Common myeloid progenitor, CD34-positive (primary cell): ENCODE measurements at regions not wholly inside any gene's neighbourhood (a gene's known extent, or its start where the extent isn't known, plus 50 kb on each side); places are given as distances from the start of the nearest gene placed in this dataset.

Experiments
- CTCF ChIA-PET: fragments of 350-600 bp; sonication (Branson Sonifier 250); formaldehyde crosslinking; loops from one replicate; lab custom pipeline; 2021; ENCODE audit warnings: antibody characterized with exemption; lab: Charles Lee
- POLR2A ChIA-PET: fragments of 350-600 bp; sonication (Branson Sonifier 250); formaldehyde crosslinking; loops from one replicate; lab custom pipeline; 2021; ENCODE audit warnings: antibody characterized with exemption; lab: Charles Lee
- DNase-seq, 3 donors: peaks; one replicate each; pipeline versions ENCODE4 v3.0.0 to v3.0.0-alpha.2; 2013
- H3K27ac ChIP-seq, 2 experiments: 1 replicate in 1 of 2; 2 replicates in 1 of 2; pipeline ENCODE4 v1.7.0; 2013; ENCODE audit warnings: inconsistent platforms in 2 of 2, low read length in 2 of 2, mild to moderate bottlenecking in 2 of 2, low read depth in 1 of 2, moderate library complexity in 1 of 2; ENCODE audit not compliant: severe bottlenecking in 2 of 2, insufficient read depth in 1 of 2, poor library complexity in 1 of 2
- H3K27me3 ChIP-seq, 5 experiments: replicated peaks in 2 of 5; 1 replicate in 3 of 5; 2 replicates in 2 of 5; pipeline versions ENCODE4 v1.6.1 to v1.7.0; 2013; ENCODE audit warnings: low read length in 4 of 5, mild to moderate bottlenecking in 2 of 5, moderate library complexity in 2 of 5, inconsistent platforms in 1 of 5; ENCODE audit not compliant: insufficient read depth in 5 of 5, control insufficient read depth in 4 of 5
- H3K36me3 ChIP-seq, 4 experiments: 1 replicate in 2 of 4; 2 replicates in 2 of 4; pipeline versions ENCODE4 v1.6.1 to v1.7.0; 2013; ENCODE audit warnings: low read length in 3 of 4, control low read depth in 1 of 4, mild to moderate bottlenecking in 1 of 4; ENCODE audit not compliant: control insufficient read depth in 4 of 4, insufficient read depth in 4 of 4
- H3K4me1 ChIP-seq, 4 experiments: 1 replicate in 3 of 4; 2 replicates in 1 of 4; pipeline versions ENCODE4 v1.6.1 to v1.7.1; 2013; ENCODE audit warnings: low read length in 3 of 4, mild to moderate bottlenecking in 3 of 4, control low read depth in 1 of 4, inconsistent platforms in 1 of 4, moderate library complexity in 1 of 4; ENCODE audit not compliant: control insufficient read depth in 4 of 4, insufficient read depth in 4 of 4; ENCODE audit errors: control extremely low read depth in 1 of 4
- H3K4me3 ChIP-seq, 7 experiments: 1 replicate in 4 of 7; 2 replicates in 3 of 7; pipeline versions ENCODE4 v1.5.1 to v1.7.0; 2013; ENCODE audit warnings: mild to moderate bottlenecking in 7 of 7, low read length in 6 of 7, moderate library complexity in 6 of 7, inconsistent platforms in 2 of 7, low read depth in 2 of 7, control low read depth in 1 of 7; ENCODE audit not compliant: insufficient read depth in 4 of 7, control insufficient read depth in 1 of 7; ENCODE audit errors: extremely low read depth in 1 of 7
- H3K9me3 ChIP-seq, 5 experiments: 1 replicate in 4 of 5; 2 replicates in 1 of 5; pipeline versions ENCODE4 v1.6.1 to v1.7.1; 2013; ENCODE audit warnings: low read length in 4 of 5, mild to moderate bottlenecking in 2 of 5, inconsistent platforms in 1 of 5, low read depth in 1 of 5, moderate library complexity in 1 of 5; ENCODE audit not compliant: control insufficient read depth in 4 of 5, insufficient read depth in 2 of 5; ENCODE audit errors: control extremely low read depth in 1 of 5
- WGBS: methylation state at CpG from one replicate; pipeline ENCODE4 v1.1.5; 2013; ENCODE audit not compliant: insufficient coverage; 5-methylcytosine and 5-hydroxymethylcytosine counted together

DNA sequence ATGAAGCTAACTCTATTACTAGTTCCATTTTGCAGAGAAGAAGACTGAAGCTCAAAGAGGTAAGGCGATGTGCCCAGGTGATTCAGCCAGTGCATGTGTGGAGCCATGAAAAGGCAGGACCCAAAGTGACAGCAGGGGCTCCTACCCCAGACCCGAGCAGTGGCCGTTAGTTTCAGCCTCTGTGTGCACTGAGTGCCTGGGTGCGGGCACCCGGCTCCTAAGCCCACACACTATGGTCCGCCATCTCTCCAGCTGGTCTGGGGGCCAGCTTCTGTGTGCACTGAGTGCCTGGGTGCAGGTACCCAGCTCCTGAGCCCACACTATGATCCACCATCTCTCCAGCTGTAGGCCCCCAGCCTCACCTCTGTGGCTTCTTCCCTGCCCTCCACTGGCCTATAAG, 123.5 kb upstream of the CST7 start:
- POLR2A ChIA-PET = no interaction called here
- no peak overlapping the region for H3K27ac ChIP-seq
- DNase-seq = no peak
- no peaks in the 10 kb centered on the region for H3K36me3 ChIP-seq
- no peaks in the 10 kb centered on the region for H3K27me3 ChIP-seq
- no peaks in the 10 kb centered on the region for H3K9me3 ChIP-seq
- CTCF ChIA-PET = no interaction called here
- no peaks in the 10 kb centered on the region for H3K4me1 ChIP-seq
- WGBS = 100% methylated on average over 6 of the region's 6 CpGs
- H3K4me3 ChIP-seq = no peak overlapping the region

GRCh38 chr20:24827603-24828295, 121.3 kb upstream of the CST7 start:
- CTCF ChIA-PET = no interaction called here

DNA sequence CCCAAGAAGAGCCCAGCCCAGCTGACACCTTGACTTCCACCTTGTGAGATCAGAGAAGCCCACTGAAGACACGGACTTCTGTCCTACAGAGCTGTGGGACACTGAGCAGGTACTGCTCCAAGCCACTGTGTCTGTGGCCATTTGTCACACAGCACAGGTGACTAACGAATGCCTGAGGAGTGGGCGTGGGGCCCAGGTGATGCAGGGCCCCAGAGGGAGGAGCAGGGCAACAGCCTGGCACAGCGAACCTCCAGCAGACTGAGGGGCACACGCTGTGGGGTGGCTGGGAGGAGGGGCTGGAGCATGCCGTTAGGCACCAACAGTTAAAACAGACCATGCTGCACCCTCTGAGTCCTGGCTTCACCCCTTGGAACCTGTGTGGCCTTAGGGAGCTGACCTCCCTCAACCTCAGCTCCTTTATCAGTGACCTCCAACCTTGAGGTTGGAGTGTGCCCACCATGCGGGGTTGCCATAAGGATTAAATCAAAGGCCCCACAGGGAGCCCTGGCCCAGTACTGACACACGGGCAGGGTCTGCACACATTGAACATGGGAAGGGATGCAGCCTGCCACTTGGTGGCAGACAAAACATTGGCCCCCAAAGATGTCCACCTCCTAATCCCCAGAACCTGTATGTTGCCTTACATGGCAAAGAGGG, 119.9 kb upstream of the CST7 start:
- POLR2A ChIA-PET = no interaction called here
- CTCF ChIA-PET = no interaction called here
- Histone ChIP-seq H3K9me3 (peaks cover 0 to 2% (median 0%) of the 10 kb centered on the region in 5 experiments), H3K36me3 (no peaks in the 10 kb centered on the region), H3K27ac (no peak overlapping the region), H3K27me3 (no peaks in the 10 kb centered on the region), H3K4me3 (no peak overlapping the region), H3K4me1 (no peaks in the 10 kb centered on the region)
- DNase-seq = no peak
- WGBS = 98% methylated on average over 8 of the region's 8 CpGs

More at GRCh38 chr20:24827603-24828295, 121.3 kb upstream of the CST7 start:
- 92% methylated on average over 2 of the region's 6 CpGs for WGBS
- DNase-seq = no peak
- H3K36me3 ChIP-seq = no peaks in the 10 kb centered on the region
- no peak overlapping the region for H3K4me3 ChIP-seq
- no peak overlapping the region for H3K27ac ChIP-seq
- peaks cover 0 to 2% (median 0%) of the 10 kb centered on the region in 5 experiments for H3K9me3 ChIP-seq
- H3K4me1 ChIP-seq = no peaks in the 10 kb centered on the region
- POLR2A ChIA-PET = no interaction called here
- H3K27me3 ChIP-seq = no peaks in the 10 kb centered on the region

GRCh38 chr20:24829649-24830370, 119.3 kb upstream of the CST7 start:
- H3K27me3 ChIP-seq = no peaks in the 10 kb centered on the region
- ChIA-PET POLR2A (no interaction called here), CTCF (no interaction called here)
- H3K4me1 ChIP-seq = no peaks in the 10 kb centered on the region
- whole genome bisulfite sequencing = 83% methylated on average over 3 of the region's 5 CpGs
- no peaks in the 10 kb centered on the region for H3K36me3 ChIP-seq
- no peak overlapping the region for H3K4me3 ChIP-seq
- no peak overlapping the region for H3K27ac ChIP-seq
- no peak for DNase-seq
- peaks cover 0 to 2% (median 0%) of the 10 kb centered on the region in 5 experiments for H3K9me3 ChIP-seq

DNA sequence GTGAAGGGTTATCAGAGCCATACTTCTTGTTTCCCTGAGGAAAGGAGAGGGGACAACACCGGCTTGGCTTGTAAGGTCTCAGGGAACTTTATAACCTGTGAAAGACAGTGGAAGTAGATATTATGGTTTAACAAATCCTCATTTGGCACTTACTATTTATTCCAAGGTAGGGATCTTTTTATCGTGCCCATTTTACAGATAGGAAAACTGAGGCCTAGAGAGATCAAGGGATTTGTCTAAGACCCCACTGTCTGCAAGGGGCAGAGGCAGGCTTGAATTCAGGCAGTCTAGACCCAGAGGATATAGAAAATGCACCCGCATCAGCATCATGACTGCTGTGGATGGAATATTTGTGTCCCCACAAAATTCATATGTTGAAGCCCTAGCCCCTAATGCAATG, 118.4 kb upstream of the CST7 start:
- H3K36me3 ChIP-seq = no peaks in the 10 kb centered on the region
- H3K27ac ChIP-seq = no peak overlapping the region
- H3K4me3 ChIP-seq = no peak overlapping the region
- no peaks in the 10 kb centered on the region for H3K4me1 ChIP-seq
- H3K9me3 ChIP-seq = peaks cover 0 to 2% (median 0%) of the 10 kb centered on the region in 5 experiments
- WGBS = 100% methylated on average over 2 of the region's 3 CpGs
- no peak for DNase-seq
- no peaks in the 10 kb centered on the region for H3K27me3 ChIP-seq
- ChIA-PET POLR2A (no interaction called here), CTCF (no interaction called here)

DNA sequence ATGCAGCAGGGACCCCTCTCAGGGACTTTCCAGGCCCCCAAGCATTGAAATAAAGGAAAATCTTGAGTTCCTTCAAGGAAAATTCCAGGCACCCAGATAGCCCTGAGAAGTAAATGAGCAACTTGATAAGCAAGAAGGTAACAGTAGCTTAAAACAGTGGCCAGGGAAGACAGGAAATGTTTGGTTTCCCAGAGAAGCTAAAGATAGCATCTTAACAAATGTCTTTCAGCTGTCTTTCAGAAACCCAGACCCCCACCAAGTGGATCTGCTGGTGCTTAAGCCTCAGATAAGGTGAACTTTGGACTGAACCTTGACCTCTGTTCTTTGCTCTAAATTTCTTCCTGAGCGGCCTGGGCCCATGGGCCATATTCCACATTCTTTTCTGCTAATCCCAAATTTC, 117.8 kb upstream of the CST7 start:
- Histone ChIP-seq H3K9me3 (peaks cover 0 to 2% (median 0%) of the 10 kb centered on the region in 5 experiments), H3K27me3 (no peaks in the 10 kb centered on the region), H3K36me3 (no peaks in the 10 kb centered on the region), H3K4me1 (peaks cover 0 to 1% (median 0%) of the 10 kb centered on the region in 4 experiments), H3K4me3 (no peak overlapping the region), H3K27ac (no peak overlapping the region)
- no peak for DNase-seq
- 100% methylated on average over 1 of the region's 1 CpG for WGBS
- CTCF ChIA-PET = interaction anchor here (0.6 kb wide), 1 partner anchor 733 kb away, joined by 3 read pairs; no protein-coding TSS in a partner anchor
- POLR2A ChIA-PET = no interaction called here

DNA sequence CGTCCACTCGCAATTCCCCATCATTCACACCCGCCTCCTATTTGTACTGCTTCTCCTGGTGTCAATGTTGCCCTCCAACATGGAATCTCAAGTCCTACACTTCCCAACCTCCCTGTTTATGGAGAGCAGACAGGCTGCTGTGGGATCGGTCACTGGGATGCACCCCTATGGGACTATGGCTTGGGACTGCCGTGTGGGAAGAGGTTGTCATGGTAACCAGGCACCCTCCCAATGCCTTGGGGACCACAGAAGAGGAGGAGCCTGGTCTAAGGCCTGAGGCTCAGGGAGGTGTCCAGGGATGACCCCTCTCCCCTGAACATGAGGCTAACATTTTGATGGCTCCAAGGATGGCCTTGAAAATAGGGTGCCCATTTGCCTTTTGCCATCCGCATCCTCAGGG, 116.6 kb upstream of the CST7 start:
- H3K4me1 ChIP-seq = peaks cover 0 to 10% (median 1%) of the 10 kb centered on the region in 4 experiments
- no peaks in the 10 kb centered on the region for H3K27me3 ChIP-seq
- ChIA-PET CTCF (no interaction called here), POLR2A (no interaction called here)
- DNase-seq = no peak
- H3K27ac ChIP-seq = no peak overlapping the region
- H3K36me3 ChIP-seq = no peaks in the 10 kb centered on the region
- peaks cover 0 to 2% (median 0%) of the 10 kb centered on the region in 5 experiments for H3K9me3 ChIP-seq
- 100% methylated on average over 3 of the region's 6 CpGs for WGBS
- no peak overlapping the region for H3K4me3 ChIP-seq
